CD4-positive, alpha-beta T cell treated with Interleukin-15 for 4 hours (primary cell): ENCODE measurements at regions not wholly inside any gene's neighbourhood (a gene's known extent, or its start where the extent isn't known, plus 50 kb on each side); places are given as distances from the start of the nearest gene placed in this dataset.

Experiments
- DNase-seq: peaks from one replicate; pipeline ENCODE4 v3.0.0-alpha.2; 2020; ENCODE audit warnings: low spot score

DNA sequence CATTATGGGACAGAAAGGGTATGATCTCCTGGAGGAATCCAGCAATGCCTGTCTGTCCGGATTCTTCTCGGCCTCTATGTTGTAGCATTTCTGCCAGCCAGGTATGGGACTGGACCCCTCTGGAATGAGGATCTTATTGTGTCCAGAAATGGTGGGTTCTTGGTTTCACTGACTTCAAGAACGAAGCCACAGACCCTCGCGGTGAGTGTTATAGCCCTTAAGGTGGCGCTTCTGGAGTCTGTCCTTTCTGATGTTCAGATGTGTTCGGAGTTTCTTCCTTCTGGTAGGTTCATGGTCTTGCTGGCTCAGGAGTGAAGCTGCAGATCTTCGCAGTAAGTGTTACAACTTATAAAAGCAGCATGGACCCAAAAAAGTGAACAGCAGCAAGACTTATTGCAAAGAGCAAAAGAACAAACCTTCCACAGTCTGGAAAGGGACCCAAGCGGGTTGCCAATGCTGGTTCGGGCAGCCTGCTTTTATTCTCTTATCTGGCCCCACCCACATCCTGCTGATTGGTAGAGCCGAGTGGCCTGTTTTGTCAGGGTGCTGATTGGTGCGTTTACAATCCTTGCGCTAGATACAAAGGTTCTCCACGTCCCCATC is 62.3 kb upstream of the IER3 start:
- no peak for DNase-seq

DNA sequence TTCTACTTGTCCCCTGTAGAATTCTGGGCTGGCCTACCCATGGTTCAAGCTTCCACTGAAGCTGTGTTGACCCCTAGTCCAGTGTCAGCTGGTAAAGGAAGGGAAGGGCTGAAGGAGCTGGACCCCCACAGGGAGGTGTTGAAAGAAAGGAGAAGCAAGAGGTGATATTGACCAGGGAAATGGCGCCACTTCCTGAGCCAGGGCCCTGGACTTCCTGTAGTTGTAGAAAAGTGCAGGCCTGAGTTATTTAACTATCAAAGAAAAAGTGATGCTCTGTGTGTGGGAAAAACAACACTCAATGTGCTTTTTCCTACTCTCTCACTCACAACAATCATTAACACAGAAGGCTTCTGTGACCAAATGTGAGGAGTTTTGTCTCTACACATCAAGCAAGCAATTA is 60.0 kb upstream of the IER3 start:
- DNase-seq, result no peak

DNA sequence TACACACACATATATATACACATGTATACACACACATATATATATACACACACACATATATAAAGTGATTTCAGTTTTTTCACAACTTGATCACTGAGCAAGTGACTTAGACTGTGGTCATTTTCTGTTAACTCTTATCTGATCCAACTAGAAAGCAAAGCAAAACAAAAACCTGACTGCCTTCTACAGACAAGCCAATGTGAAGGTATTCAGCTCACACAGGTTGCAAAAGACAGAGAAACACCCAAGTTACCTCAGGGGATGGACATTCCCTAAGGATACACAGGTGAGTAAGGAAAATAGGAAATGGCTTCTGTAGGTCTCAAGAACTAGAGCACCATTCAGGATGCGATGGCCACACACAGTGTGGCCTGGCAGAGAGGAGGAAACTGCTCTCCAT is 58.4 kb upstream of the IER3 start:
- no peak for DNase-seq

DNA sequence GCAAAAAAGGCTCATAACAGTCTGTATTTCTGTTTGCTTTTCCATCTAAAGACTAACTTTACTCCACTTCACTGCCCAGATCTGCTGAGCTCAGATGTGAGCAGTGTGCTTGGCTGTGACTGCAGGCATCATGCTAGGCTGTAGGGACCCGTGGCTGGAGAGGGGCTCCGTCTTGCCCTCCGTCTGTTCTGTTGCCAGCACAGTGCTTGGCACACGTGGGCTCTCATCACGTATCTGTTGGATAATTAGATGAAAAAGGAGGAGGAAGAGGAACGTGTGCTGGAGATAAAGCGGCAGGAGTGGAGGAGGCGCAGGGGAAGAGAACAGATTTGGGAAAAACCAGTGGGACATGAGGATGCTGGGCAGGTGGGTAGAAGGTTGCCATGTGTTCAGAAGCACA is 57.6 kb upstream of the IER3 start:
- no peak for DNase-seq

DNA sequence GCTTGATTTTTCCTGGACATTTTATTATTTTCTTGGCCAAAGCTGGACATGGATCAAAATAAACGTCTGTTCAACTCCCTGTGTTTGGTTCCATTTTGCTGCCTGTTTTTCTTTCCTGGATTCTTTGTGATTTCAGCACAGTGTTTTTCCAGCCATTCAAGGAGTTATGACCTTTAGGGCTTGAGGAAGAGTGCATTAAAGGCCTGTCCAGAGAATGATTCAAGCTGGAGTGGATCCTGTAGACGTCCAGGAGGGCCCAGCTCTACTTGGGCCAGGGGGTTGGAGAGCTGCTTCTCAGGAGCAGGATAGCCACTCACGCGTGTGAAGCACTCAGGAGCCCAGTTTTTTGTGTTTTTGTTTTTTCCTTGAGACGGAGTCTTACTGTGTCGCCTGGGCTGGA is 56.5 kb upstream of the IER3 start:
- DNase-seq, result no peak

DNA sequence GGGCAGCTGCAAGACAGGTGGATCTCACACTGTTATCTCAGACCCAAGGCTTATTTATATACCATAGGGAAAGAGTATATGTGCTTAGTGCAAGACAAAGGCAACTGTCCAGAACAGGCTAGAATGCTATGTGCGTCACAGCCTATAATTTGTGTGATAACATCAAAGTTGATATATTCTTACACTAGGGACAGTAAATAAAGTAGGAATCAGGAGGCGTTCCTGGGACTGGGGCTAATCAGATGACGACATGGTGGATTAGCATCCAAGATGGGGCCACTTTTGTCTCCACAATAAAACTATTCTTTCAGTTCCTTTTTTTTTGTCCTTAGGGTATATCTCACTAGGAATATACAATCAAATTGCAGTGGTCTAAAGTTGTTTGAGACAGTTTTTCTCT is 54.9 kb upstream of the IER3 start:
- no peak for DNase-seq

DNA sequence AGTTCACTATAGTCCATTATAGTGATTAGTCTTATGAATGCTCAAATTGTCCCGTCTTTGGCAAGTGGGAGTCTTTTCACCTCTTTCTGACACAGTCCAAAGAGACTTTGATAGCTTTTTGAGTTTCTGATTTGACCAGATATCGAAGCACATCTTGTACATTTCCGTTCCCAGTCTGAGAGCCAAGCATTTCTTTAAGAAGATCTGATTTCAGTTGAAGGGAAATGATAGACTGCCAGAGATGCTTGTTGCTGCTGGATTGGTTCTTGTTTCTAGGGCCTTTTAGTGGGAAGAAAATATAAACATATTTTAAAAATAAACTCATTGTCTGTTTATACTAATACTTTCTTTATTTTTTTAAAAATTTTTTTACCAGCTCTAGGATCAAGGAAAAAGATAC is 54.1 kb upstream of the IER3 start:
- no peak for DNase-seq

DNA sequence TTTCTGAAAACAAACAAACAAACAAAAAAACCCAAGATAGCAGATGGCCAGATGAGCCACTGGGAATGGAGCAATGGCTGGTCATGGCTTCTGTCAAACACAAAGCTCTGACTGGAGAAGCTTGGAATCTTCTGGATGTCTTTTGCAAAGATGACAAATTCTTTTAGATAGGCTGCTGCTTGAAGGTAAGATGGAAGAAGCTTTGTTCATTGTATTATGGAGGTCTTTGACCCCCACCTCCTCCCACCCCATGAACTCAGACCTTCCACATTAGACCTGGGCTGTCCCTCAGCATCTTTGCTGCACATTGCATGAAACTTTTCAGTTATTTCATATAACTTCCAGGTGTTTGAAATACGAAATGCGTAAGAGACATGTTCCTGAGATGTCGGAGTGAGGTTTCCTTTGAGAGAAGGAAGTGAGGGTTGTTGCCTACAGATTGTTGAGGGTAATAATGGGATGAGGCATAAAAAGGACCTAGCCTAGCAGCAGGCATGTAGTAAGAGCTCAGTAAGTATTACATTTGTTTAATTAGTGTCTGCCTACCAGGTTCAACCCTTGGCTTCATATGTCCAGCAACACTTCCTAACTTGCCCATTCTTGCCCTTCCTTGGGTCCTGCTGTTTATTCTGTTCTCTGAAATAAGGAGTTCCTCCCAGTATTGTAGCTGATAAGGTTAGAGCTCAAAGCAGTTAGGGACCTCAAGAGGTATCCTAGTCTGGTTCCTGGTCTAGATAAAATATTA is 51.4 kb upstream of the IER3 start:
- DNase-seq, result no peak
